Activated CD4-positive, alpha-beta T cell treated with anti-CD3 and anti-CD28 coated beads, Interleukin-2, amount 50 U/mL, for 1 hour (primary cell): ENCODE measurements at regions not wholly inside any gene's neighbourhood (a gene's known extent, or its start where the extent isn't known, plus 50 kb on each side); places are given as distances from the start of the nearest gene placed in this dataset.

ENCODE experiments used
- DNase-seq: peaks from one replicate; pipeline ENCODE4 v3.0.0-alpha.2; 2020

DNA sequence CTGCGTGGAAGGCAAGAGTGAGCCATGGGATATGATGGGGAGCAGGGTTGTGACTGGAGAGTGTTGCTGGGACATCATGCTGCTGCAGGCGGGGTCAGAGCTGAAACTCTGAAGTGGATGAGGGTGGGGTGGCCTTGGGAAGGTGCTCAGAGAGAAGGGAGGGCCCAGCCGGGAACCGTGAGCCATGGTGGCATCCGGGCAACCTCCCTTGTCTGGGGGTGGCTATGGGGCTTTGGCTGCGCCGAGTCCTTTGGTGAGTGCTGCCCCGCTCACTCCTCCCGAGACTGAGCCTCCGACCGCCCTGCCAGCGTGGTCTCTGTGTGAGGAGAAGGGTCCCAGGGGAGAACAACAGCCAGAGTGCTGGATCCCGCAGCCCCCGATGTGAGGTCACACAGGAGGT, 632.0 kb downstream of the BRD1 start:
- DNase-seq = no peak

DNA sequence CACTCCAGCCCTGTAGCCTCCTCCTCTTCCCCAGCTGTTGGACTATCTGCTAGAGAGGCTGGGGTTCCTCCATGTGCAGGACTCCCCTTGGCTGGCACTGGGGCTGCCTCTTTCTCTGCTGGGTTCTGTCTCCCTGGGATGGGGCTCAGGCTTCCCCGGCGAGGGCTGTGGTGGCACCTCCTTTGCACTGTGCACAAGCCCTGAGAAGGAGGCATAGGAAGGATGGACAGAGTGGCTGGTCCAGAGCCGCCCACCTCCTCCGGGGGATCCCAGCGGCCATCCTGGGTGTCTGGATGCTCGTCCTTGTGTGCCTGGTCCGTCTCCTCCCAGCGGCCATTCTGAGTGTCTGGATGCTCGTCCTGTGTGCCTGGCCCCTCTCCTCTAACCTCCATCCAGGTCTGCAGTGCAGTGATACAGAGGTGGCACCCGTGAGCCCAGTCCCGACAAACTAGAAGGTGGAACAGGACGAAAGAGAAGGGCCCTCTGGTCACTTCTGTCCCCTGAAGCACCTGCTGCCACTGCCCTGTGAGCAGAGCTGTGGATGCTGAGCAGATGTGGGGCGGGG, 633.7 kb downstream of the BRD1 start:
- no peak for DNase-seq

DNA sequence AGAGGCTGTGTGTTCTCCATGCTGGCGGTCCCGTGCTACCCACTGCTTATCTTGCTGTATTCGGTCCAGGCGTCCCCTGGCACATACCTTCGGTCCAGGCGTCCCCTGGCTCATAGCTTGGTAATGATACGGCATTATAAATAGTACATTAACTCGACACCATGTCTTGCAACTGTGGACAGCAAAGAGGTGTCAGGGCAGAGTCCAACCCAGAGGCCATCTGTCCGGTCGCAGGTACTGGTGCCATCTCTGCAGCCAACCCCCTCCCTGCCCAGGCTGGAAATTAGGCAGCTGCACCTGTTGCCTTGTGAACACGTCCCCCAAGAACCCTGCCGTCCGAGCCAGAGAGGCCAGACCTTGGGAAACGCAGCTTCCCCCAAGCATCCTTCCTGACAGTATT, 634.3 kb downstream of the BRD1 start:
- no peak for DNase-seq

DNA sequence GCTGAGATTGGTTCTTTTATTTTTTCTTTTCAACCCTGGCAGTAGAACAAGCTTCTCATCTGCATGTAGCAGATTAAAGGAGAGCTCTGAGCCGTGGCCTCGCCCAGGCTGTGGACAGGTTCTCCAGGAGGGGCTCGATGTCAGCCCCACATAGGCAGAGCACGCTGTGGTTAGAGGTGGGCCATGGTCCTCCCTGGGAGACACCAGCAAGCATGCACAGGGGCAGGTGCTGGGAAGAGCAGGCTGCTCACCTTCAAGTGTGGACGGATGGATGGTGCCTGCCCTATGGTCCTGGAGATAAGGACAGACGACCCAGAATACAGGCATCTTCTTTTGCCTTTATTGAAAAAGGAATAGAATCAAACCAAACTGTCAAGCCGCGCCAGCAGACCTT, 634.8 kb downstream of the BRD1 start:
- no peak for DNase-seq

DNA sequence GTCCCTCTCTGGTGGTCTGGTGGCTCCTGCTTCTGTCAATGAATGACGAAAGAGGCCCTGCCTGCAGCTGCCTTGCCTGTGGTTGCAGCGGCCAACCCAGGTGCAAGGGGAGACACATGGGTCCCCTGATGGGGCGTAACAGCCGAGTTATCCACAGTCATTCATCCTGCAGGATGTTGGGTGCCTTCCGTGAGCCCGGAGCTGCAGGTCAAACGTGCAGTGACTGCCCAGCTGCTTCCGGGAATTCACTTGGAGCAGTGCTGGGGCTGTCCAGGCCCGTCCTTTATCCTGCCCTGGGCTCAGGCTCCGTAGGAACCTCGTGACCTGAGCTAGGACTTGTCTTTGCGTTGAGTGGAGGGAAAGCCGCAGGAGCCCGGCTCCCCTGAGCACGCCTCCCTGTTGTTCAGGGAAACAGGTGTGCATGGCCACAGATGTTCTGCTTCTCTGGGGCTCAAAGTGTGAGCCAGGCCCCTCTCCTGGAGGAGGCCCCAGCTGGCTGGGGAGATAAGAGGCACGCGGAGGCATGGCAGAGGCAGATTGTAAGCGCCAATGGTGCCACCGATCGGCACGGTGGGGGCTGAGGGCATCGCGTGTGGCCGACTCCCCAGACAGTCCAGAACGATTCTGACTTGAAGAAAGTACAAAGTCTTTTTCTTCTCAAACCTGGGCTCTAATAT, 635.4 kb downstream of the BRD1 start:
- no peak for DNase-seq

DNA sequence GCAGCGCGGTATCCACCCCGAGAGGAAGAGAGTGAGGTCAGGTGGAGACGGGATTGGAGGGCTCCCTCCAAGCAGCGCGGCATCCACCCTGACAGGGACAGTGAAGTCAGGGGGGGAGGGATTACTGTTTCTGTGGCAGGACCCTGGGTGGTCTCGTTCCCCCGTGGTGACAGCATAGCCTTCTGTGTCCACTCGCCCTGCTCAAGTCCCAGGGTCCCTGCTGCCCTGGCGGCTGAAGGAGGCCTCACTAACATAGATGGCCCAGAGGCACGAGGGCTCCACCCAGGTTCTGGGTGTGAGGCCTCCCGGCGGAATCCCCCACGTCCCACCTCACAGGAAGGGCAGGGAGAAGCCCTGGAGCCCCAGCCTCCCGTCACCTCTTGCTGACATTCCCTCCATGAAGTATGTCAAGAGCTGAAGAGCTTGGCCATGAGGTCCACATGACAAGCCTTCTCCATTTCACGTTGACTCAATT, 636.1 kb downstream of the BRD1 start:
- no peak for DNase-seq

DNA sequence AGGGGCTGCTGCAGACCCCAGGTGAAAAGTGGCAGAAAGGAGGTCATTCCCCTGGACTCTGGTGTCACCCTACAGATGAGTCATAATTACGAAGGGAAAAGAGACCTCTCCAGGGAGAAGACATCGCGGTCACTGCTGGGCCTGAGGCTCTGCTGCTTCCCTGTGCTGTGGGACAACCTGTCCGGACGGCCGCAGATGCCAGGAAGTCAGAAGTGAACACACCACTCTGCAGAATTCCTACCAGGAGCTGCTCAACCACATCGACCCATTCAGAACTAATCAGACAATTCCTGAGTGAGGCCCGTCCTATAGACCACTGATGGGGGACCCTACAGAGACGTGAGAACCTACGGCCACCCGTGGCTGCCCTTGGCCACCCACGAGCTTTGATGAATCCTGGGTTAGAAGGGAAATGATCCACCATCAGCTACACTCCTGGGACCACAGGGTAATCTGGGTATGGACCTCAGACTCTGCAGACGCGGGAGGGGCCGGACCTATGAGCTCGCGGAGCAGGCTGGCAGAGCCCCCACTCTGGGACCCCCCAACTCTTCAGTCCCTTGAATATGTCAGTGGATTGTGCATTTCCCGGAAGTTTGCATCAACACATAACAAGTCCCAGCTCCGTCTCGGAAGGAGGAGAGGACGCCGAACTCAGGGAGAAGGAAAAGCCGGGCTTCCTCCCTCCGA, 636.7 kb downstream of the BRD1 start:
- no peak for DNase-seq

DNA sequence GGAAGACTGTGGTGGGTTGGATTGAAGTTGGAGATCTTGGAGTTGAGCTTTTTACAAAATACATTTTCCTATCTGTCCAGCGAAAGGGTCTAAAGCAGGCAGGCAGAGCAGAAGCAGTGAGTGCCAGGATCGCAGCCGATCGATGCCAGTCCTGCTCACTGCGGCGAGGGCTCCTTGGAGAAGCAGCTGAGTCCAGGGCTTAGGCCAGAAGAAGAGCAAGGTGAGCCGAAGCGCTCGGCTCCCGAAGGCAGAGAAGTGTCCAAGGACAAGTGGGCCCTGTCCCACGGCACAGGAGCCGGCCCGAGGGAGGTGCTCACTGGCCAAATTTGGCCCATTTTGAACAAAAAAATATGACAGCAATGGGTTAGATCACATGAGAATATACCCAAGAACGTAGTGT, 637.8 kb downstream of the BRD1 start:
- DNase-seq = no peak

DNA sequence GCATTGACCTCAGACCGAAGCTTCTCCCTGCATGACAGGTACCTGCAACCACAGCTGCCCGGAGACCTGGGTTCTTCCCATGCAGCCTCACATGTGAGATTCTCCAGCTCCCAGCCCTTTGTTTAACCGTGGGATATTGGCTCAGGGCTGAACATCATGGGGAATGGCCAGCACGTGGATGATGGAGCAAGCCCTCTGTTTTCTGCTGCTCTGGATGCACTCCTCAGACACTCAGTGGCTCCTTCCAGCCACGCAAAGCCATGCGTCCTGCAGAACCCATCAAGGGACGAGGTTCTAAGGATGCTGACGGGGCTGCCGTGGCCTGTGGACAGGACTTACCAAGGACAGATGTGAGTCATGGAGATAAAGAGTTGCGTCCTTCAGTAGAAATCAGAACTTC, 639.1 kb downstream of the BRD1 start:
- no peak for DNase-seq

DNA sequence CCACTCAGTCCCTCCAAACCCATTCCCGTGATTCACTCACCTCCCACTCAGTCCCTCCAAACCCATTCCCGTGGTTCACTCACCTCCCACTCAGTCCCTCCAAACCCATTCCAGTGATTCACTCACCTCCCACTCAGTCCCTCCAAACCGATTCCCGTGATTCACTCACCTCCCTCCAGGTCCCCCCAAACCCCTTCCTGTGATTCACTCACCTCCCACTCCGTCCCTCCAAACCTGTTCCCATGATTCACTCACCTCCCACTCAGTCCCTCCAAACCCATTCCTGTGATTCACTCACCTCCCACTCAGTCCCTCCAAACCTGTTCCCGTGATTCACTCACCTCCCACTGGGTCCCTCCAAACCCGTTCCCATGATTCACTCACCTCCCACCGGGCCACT, 639.6 kb downstream of the BRD1 start:
- no peak for DNase-seq

DNA sequence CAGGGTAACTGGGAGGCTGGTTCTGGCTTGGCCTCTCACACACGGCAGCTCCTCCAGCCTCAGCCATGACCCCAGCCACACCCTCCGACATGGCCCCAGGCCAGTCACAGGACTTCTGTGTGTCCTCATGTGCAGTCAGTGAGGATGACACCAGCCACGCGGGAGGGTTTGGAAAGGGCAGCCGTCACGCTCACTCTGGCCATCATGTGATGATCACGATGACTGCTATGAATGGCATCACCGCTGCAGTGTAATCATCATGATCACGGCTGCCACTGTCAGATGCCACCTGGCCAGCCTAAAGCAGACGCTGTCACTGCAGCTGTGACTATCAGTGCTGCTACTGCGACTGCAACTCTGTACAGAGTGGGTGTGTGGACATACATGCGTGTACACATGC, 640.9 kb downstream of the BRD1 start:
- DNase-seq = no peak

DNA sequence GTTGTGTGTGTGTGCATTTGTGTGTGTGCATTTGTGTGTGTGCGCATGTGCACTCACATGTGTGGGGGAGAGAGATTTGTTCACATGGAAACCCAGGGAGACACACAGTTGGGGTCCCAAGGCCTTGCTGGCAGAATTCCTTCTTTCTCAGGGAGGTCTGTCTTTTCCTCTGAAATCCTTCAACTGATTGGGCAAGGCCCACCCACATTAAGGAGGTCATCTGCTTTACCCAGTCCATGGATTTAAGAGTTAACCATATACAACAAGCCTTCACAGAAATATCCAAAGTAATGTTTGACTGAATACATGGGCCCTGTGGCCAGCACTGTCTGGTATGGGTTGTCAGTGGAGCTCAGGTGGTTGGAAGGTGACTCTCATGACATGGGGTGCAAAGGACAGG, 641.4 kb downstream of the BRD1 start:
- no peak for DNase-seq

DNA sequence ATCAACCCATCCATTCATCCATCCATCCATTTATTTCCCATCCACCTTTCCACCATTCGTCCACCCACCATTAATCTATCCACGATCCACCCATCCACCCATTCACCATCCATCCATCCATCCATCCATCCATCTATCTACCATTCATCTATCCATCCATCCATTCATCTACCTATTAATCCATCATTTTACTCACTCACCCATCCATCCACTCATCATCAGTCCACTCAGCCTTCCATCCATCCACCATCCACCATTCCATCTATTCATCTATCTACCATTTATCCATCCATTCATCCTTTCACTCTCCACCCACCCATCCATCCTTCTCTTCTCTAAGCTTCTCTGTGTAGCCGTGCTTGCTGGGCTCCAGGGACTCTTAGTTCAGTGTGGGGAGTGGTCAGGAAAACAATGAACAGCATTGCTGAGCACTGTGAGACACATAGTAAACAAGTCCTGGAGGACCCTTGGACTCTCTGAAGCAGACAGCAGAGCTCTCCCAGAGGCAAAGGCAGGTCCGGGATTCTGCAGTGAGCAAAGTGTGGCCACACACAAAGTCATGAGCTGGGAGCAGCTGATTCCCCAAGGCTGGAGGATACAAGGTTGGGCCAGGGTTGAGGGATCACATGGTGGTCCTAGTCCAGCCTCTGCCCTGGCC, 642.2 kb downstream of the BRD1 start:
- DNase-seq = no peak

DNA sequence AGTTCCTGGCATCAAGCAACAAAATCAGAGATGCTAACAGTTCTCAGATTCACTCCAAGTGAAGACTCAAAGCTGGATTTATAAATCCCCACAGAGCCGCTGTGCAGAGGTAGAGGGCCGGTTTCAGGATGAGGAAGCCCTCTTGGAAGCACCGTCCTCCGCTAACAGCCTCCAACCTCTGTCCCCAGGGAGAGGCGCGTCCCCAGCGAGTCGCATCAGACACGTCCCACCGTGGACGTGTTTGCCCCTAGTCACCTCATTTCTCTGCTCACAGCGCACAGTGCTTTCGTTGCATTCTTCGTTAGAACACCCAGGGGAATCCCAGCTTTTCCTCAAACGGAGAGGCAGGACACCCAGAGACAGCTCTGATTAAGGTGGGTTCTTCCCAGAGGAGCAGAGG, 642.9 kb downstream of the BRD1 start:
- no peak for DNase-seq

DNA sequence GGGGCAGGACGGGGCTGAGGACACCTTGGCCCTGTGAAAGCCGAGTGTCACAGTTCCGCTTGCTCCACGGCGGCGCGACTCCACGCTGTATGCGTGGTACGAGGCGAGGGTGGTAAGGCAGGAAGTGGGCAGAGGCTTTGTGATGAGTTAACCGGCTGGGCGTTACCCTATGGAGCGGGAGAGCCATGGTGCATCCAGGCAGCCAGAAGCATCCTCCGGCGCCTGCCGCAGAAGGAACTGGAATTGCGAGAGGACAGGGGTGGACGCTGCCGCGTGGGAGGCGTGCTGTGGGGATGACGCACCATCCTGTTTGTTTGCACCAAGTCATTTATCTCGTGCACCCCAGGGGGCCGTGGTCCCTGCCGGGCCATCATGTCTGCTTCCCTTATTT, 643.9 kb downstream of the BRD1 start:
- no peak for DNase-seq

DNA sequence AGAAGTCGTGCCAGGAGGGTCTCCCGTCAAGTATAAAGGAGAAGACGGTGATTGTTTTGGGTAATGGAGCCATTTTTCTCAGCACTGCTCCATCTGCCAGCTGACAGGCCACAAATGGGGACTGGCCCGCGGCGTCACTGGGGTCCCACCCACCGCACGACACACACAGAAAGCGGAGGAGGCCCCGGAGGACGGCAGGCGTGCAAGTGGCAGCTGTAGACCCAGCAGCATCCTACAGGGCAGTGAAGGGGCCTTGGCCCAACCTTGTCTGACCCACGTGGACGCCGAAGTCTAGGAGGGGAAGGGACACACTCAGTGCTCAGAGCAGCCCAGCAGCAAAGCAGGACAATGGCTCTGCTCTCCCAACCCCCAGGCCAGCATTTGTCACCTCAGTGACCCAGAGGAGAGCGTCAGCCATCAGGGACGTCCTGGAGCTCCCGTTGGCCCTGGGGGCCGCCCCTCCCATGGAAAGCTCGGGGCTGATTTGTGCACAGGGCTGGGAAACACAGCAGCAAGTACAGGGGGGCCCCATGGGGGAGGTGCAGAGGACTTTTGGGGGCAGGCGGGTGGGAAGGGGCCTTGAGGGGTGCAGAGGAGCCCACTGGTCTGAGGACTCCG, 644.4 kb downstream of the BRD1 start:
- DNase-seq = no peak

DNA sequence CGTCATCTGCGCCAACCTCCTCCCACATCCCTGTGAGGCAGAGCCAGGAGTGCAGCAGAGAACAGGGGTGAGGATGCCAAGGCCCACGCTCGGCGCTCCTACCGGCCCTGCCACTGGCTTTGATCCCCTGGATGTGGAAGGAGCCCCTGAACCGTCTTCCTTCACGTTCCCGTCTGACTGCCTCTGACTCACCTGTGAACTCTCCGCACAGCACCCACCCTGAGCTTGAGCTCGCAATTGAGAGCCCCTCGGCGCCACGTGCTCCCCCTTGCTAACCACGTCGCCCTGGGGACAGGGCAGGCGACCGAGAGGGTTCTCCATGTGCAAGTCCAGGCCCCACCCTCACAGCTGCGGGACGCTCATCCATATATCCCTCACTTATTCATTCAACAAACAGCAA, 645.3 kb downstream of the BRD1 start:
- DNase-seq = no peak

DNA sequence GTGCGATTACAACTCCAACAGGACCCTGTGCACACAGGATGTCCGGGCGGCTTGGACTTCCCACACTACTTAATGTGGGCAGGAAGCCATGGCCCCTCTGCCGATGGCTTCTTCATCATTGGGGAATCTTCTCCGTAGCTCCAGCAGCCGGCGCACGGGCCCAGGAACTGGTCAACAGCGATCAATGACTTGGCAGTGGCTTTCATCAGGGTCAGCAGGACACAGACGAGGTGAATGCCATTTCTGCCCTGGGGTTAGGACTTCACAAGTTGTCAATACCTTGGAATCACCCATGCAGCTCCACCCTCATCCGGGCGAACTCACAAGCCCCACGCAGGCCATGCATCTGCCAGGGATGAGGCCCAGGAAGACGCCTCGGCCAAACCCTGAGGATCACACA, 645.7 kb downstream of the BRD1 start:
- no peak for DNase-seq

DNA sequence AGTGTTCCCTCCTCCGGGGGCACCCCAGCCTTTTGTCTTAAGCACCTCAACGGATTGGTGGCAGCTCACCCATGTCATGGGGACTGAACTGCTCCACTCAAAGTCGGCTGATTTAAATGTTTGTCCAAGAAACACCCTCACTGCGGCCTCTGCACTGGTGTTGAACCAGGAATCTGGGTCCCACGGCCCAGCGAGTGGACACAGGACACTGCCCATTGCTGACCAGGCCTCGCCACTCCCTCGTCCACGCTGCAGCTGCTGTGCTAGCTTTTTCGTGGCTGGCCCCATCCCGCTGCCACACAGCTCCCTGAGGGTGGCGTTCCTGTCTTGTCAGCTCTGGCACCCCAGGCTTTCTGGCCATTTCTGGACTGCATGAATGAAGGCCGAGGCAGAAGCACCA, 646.2 kb downstream of the BRD1 start:
- DNase-seq = no peak

DNA sequence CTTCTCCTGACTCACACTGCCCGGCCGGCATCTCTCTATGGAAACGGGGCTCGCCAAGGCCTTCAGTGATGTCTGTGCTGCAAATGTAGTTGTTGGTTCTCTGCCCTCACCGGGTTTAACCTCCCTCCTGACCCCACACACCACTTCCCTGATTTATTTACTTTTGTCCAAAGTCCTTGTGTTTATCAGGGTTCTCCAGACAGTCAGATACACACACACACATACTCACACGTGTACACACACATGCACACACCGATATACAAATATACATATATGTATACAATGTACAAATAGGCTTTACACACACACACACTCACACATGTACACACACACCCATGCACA, 647.0 kb downstream of the BRD1 start:
- no peak for DNase-seq

DNA sequence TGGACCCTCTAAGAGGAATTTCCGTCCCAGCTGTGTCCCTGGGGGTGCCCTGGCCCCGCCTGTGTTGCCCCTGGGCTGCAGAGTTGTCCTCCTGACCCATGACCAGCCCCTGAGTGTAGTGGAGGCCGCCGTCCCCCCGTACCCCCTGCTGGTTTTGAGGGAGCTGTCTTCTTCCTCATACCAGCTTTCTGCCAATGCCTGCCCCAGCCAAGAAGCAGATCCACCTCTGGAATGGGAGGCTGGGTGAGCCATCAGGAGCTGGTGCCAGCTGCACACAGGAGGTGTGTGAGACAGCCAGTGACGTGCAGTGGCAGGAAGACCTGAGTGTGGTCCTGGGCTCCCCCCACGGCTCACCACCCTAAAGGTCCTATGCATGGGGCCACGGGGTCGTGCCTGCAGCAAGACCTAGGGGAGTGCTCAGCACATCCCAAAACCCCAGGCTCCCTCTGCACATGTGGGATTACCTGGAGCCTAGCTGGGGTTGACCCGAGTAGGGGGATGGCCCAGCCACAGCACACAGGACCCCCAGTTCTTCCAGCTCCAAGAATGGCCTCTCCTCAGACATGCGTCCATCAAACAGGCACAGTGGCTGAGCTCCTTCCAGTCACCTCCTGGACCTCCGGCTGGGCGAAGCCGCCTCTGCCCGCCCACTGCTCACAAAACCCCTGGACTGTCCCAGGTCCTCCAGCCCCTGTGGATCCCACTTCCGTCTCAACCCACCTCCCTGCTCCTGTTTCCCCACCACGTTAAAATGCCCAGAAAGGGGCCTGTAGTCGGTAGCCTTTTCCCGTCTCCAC, 647.6 kb downstream of the BRD1 start:
- no peak for DNase-seq

DNA sequence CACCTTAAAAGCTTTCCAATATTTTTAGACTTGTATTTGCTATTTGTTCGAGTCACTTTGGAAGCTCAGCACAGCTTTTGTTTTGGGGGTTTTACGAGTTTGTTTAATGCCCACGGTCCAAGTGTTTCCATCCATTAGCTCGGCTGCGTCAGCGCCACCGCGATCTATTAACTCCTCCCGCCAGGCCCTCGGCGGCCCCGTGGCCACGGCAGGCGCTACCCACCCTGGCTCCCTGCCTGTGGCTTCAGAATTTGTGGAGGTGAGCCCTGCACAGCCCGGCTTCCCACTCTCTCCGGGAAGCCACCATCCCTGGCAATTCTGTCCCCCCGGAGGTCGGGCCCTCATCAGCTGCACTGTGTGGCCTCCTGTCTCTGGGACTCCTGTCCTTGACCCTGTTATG, 648.5 kb downstream of the BRD1 start:
- DNase-seq = no peak
